SIG-M5 treated with dmso at 0.1 percent for 504 hours (cell line): ENCODE measurements at regions not wholly inside any gene's neighbourhood (a gene's known extent, or its start where the extent isn't known, plus 50 kb on each side); places are given as distances from the start of the nearest gene placed in this dataset.

Experiments used
- DNase-seq: peaks from one replicate; lab custom pipeline; 2025; ENCODE audit not compliant: unreplicated experiment; lab: John Stamatoyannopoulos, UW

DNA sequence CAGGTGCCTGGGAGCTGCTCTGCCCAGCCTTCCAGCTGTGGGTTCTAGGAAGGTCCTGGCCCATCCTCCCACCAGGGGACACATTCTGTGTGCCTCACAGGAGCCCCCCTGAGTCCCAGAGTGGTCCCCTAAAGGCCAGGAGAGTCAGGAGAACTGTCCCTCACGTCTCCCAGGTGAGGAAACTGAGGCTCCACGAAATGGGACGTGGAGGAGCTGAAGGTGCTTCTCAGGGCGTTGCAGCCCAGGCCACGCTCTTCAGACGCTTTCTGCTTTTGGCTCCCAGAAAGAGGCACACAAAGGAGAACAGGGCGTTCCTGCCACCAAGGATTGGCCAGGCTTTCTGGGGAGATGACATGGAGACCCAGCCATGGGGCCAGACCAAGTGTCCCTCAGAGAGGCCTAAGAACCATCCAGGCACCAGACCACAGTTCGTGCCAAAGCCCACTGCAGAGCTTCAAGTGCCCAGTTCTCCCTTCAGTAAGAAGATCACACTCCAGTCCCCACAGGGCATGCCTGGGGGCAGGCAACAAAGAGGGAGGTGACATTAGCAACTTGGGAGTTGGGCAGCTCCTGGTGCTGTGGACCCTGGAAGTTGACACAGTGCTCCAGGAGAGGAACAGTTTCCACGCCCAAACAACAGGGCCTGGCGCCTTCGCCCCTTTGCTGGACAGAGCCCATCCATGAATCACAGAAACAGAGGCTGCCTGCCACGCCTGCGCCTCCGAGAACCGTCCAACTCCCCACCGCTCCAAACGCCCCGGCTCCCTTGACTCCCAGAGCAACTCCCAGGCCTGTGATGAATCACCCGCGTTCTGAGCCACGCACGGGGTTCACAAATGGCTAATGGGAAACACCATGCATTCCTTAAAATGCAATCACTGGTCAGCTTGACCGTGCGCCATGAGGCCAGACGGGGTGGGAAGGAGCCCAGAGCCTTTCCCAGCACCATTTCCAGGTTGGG is 589.2 kb downstream of the BRD1 start:
- no peak for DNase-seq

DNA sequence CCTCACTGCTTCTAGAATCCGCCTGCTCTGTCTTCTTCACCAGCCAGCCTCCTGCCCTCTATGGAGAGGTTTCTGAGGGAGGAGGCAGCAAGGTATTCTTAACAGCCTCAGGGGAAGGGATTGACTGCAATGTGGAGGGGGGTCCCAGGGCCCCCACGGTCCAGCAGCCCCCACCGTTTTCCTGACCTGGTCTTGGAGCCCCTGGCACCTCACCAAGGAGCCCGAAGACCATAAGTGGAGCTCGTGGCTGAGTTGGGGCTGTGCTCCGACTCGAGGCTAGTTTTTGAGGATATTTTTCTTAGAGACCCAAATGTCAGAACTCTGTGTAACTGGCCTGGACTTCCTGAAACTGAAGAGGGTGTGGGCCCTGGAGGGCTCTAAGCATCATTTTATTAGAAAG is 590.0 kb downstream of the BRD1 start:
- no peak for DNase-seq

DNA sequence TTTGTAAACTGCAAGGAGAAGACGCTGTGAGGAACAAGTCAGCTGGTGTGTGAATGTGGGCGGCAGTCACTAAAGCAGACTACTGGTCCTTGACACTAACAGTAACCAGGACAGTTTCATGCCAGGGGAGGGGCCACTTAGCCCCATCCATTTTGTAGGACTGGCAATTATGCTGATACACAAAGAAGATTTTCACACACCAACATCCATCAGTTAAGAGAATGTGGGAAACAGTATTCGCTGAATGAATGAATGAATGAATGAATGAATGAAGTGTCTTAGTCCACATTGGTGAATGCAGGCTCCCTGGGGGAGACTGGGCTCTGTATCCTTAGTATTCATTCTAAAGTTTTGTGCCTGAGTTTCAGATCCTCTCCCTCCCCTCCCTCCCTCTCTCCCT is 590.4 kb downstream of the BRD1 start:
- DNase-seq, result no peak

DNA sequence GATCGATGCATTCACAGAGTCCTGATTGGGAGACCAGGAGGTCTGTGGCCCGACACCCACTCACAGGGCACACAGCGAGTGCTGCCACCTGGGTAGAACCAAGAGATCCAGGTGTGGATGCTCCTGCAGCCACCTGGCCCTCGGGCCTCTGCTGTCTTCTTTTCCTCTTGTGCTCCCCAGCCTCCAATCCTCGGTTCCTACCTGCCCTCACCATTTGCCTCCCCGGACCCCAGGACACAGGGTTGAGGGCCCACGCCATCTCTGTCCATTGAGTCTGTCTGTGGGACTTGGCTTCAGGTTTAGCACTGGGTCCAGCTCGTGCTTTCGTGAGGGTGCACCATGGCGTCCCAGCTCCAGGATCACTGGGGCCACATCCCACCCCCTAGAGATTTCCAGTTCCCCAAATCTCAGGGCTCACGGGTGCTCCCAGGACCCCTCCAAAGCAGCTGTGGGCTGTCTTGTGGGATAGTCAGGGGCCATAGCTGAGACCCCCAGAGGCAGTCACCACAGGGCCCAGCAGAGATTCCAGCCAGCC is 591.1 kb downstream of the BRD1 start:
- DNase-seq, result no peak

DNA sequence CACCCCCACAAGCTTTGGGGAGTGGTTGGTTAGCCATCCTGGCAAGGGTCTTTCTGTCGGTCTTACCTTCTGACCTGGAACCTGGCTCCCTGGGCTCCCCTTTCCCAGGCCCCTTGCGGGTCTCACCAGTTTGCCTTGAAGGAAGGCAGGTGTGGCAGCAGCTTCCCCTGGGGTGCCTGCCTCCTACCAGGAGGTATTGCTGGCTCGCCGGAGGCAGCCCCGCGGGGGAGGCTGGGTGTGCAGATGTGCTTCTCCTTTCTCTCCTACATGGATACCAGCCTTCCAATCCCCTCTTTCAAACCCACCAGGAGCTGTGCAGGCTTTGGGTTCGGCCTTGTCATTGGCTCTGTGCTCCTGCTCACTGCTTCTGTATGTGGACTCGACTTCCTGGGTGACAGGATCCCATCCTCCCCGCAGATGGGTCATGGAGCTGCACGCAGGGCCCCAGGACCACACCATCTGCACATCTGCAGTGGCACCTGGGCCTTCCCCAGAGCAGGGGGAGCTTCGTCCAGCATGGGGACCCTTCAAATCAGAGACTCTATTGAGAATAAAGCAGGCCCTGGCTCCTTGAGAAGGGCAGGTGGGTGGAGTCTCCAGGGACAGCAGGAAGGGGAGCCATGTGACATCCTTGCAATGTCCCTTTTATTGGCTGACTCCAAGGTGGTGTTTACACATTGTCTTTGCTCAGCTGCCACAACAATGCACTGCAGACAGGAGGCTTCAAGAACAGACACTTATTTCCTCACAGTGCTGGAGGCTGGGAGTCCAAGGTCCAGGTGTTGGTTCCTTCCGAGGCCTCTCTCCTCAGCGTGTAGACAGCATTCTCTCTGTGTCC is 592.0 kb downstream of the BRD1 start:
- no peak for DNase-seq

DNA sequence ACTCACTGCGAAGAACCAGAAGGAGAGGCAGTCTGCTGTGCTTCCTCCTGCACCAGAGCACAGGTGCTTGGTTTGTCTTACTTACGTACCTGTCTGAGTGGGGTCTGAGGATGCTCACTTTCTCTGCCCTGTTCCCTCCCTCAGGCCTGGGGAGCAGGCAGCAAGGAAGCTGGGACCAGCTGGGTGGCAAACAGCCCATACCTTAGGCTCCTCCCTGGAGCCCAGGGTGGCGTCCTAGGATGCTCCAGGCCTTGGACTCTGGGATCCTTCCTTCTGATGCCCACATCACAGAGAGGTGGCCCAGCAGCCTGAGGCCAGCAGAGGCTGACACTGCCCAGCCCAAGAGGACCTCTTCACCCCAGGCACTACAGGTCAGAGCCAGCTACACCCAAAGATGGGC is 593.2 kb downstream of the BRD1 start:
- DNase-seq, result no peak

DNA sequence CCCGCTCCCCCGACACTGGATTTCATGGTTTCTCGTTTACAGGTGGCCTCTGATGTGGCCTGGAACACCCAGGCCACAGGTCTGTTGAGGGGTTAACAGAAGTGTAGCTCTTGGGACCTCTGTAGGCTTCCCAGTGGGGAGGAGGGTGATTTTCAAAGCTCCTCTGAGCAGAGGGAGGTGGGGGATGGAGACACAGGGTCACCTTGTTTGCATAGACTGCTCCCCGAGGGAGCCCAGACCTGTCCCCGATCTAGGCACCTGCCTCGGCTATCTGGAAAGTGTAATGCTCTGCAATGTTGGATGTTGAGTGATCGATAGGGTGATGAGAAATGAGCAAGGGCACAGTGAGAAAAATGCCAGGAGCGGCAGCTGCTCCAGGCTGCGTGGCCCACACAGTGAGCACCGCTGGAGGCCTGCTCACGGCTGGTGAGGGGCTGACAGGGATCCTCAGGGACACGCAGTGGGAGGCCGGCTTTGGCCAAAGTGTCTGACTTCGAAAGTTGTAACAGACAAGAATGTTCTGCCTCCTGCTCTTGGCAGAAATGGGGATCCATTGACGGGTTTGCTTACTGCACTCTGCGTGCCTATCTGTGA is 594.1 kb downstream of the BRD1 start:
- no peak for DNase-seq

DNA sequence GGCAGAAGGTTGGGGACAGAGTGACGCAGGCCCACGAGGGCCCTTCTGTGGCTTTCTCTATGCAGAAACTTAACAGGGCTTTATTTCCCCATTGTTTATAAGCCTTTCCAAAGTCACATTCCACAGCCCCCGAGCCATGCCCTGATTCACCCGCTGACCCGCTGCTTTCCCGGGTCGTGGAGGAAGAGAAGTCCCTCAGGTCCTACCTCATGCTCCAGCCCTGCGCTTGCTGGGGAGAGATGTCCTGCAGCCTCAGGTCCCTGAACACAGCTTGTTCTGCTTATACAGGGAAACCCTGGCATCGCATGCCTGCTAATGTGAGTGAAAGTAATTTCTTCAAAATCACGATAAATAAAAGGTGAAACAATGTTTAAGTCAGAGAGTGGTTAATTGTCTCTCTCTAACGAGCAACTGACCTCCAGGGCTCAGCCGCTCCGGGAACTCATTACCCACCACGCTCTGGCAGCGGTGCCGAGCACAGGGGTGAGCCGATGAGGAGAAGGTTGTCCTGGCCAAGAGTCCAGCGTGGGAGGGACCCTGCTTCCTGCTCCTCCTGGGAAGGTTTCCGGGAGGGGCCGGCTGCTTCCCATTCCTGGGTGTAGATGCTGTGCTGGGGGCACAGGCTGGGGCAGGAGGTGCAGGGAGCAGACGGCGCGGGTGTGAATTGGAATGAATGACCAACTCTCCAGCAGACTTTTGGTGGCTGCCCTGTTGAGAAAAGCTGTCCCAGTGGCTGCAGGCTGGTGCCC is 595.2 kb downstream of the BRD1 start:
- DNase-seq, result no peak

DNA sequence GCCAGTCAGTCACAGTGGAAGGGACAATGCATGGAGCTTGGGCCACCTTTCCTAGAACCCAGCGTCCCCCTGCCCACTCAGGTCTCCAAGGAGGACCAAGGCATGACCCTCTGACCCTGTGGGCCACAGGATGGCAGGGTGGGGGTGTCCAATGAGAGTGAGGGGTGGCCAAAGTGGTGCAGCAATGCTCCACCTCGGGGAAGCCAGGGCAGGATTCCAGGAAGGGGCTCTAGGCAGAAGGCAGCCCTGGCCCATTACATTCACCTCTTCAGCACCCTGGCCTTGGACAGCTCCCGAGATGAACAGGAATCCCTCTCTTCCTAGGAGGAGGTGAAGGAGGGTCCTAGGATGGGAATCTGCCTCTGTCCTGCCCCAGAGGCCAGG is 597.5 kb downstream of the BRD1 start:
- no peak for DNase-seq

DNA sequence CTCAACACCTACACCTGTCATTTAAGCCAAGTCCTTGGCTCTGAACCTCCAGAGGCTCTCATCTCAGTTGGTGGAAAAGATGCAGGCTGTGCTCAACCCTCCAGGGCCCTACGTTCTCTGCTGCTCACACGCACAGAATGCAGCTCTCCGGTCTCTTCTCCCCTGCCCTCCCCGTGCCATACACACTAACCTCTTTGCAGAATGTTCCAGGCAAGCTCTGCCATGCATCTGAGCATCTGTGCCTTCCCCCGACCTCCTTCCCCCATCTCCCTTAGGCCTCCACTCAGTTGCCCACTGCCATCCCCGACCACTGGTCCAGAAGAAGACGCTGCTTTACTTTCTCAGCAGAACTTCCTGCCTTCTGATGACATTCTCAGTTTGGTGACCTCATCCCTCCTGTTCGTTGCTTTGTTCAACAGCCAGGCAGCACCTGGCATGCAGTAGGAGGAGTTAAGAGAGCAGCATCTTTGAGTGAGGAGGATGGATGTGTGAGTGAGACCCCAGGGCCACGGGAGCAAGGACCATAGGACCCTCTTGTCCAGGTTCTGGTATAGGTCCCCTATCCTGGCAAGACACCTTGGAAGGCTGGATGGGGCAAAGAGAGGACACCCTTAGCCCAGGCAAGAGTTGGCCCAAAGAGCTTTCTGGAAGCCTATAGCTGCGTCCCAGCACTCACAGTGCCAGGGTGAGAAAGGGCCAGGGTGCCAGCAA is 598.0 kb downstream of the BRD1 start:
- DNase-seq, result no peak

DNA sequence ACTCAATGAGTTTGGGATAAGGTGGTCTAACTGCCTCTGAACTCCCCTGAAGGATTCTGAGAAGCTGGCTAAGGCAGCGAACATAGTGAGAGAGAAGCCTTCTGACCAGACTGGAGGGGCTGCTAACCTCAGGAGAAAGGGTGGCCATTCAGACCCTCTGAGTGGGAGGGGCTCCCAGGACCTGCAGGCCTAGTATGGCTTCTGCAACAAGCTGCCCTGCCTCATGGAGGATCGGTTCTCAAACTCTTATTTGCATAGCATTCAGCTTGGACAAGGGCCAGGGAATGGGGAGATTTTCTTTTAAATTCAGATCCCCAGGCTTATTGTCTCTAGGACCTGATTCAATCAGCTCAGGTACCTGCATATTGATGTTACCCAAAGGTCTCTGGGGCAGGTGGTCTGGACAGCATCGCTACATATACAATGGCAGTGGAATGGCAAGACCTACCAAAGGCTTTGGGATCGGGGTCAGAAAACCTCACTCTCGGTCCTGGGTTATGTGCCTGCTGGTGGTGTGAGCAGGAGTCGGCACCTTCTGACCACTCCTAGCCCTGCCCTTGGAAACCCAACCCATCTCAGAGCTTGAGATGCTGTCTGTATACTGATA is 599.1 kb downstream of the BRD1 start:
- no peak for DNase-seq

DNA sequence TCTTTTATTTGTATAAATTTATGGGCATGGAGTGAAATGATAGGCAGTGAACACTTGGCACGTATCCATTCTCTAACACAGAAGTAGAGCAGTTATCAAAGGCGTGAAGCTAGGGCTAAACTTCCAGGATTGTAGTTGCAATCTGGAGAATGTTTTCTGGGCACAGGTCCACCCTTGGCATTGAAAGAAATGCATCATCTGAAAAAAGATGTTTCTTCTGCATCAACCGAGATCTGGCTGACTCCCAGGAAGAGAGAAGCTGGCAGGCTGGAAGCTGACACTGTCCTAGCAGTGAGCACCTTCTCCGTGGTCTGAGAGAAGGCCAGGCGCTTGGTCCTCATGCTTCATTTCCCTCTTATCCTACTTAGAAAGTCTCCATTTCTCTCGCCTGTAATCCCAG is 600.0 kb downstream of the BRD1 start:
- no peak for DNase-seq

DNA sequence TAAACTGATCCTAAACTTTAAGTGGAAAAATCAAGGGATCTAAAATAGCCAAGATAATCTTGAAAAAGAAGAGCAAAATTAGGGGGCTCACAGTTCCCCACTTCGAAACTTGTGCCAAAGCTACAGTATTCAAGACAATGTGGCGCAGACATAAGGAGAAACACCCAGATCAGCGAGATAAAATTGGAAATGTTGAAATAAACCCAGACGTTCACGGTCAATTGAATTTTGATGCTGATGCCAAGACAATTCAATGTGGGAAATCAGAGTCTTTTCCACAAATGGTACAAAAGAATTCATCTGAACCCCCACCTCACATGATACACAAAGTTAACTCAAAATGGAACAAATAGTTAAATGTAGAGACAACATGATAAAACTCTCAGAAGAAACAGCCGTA is 601.6 kb downstream of the BRD1 start:
- DNase-seq, result no peak

DNA sequence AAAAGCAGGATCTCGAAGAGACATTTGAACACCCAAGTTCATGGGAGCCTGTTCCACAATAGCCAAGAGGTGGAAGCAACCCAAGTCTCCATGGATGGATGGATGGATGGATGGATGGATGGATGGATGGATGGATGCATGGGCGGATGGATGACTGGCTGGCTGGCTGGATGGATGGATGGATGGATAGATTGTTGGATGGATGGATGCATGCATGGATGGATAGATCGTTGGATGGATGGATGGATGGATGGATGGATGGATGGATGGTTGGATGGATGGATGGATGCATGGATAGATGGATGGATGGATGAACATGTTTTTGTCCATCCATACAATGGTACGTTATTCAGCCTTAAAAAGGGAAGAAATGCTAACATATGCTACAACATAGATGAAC is 603.4 kb downstream of the BRD1 start:
- DNase-seq, result no peak

DNA sequence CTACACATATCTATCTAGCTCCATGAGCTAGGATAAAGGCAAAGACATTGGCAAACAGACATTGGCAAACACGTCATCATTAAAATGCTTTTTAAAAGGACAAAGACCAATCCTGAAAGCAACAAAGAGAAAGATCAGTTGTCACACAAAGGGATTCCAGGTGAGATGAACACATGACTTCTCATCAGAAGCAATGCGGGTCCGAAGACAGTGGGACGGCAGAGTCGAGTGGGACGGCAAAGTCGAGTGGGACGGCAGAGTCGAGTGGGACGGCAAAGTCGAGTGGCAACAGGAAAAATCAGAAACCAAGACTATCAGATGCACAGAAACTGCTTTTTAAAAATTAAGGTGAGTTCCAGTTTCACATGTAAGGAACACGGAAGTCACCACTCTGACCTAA is 609.5 kb downstream of the BRD1 start:
- DNase-seq, result no peak

DNA sequence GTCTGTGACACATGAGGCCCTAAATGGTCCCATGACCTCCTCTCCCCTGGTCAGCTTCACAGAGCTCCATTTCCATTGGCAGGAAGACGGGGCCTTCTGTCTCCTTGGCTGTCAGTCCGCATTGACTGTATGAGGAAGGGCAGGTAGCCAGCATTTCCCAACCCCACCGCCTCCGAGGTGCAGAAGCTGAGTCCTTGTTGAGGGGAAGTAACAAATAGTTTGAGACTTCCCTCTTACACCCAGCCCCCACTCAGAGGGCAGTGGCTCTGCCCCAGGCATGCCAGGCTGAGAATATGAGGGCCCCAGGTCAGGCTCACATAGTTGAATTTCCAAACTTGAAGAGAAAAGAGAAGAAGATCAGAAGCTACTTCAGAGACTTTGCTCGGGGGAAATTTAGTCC is 611.1 kb downstream of the BRD1 start:
- no peak for DNase-seq

DNA sequence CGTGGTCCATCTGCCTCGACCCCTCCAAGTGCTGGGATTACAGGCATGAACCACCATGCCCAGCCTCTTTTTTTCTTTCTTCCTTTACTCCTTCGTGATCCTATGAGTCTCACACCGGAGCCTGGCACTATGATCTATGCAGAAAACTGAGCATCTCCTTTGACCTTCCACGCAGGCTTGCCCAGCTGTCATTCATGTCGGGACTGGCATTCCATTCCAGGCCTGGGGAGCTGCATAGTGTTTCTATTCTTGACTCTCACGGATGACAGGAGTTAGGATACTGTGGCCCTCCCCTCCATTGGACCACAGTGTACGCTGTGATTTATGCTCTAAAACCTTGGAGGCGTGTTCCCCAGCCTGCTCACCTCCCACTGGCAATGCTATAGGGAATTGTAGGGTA is 611.8 kb downstream of the BRD1 start:
- DNase-seq, result no peak

DNA sequence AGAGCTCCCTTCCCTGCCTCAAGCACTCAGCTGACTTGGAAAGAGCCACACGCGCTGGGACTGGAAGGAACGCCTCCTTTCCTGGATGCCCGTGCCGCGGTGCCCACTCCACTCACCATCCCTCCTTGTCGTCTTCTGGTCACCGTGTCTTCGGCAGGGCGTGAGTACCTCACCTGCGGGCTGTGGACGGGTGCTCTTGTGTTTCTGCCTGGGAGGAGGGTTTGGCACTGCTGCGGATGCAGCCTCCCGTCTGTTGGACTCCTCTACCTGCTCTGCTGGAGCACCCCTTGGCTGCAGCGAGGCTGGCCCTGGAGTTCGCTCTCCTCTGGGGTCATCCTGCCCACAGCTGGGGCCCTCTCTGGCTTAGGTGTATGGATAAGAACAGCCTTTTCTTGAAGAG is 612.7 kb downstream of the BRD1 start:
- no peak for DNase-seq

DNA sequence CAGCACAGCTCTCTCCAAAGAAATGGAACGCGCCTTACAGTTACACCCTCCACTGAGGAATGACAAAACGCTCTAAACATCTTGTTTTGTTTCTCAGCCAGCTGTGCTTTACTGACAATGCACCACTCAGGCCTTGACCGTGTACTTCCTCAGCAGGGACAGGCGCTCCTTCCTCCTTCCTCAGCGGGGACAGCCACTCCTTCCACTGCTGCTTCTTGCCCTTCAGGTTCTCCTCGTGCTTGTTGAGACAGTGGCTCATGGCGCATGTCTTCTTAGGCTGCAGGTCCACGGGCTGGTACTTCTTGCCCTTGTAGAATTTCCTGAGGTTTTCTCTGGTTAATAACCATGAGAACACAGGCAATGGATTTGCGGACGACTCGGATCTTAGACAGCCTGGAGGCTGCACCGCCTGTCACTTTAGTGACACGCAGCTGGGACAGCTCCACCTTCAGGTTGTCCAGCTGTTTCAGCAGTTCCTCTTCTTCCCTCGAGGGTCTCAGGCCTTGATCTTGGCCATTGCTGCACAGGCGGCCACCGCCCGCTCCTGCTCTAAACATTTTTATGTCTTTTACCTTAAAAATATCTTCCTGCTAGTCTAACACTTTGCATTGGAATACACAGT is 613.8 kb downstream of the BRD1 start:
- no peak for DNase-seq
